ENCODE measurements at regions not wholly inside any gene's neighbourhood (a gene's known extent, or its start where the extent isn't known, plus 50 kb on each side); places are given as distances from the start of the nearest gene placed in this dataset.

GRCh38 chr6:21518317-21518716 lies 75.2 kb upstream of the SOX4 start:
- Histone ChIP-seq H3K36me3 (ENCODE audit: control insufficient read depth, insufficient read depth, low read length) (no peaks in the 10 kb centered on the region), H3K9ac (ENCODE audit: low read depth, low read length) (no peak overlapping the region), H3K27me3 (ENCODE audit: control insufficient read depth, insufficient read depth, low read length) (no peaks in the 10 kb centered on the region), H3K27ac (ENCODE audit: low read depth, low read length) (no peak overlapping the region), H3K9me3 (ENCODE audit: control insufficient read depth, insufficient read depth, low read length) (no peaks in the 10 kb centered on the region), H3K4me3 (ENCODE audit: low read depth, low read length) (no peak overlapping the region), H3K4me1 (ENCODE audit: control insufficient read depth, insufficient read depth, low read length) (peaks cover 11% of the 10 kb centered on the region)

DNA sequence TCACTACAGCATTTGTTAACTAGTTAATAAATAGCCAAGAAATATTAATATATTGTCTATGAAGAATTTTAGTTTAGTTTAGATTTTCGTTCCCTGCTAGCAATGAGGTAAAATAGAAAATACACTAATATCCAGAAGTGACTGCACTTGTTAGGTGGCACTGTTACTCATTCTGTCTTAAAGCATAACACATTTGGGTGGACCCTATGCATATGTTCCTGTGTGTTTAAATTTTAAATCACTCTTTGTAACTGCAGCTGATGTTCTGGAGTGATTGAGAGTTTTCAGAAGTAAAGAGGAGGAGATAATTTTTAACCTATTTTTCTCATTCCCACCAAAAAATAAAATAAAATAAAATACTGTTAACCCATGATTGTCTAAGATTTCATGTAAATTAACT lies 73.9 kb upstream of the SOX4 start:
- no peak overlapping the region for H3K27ac ChIP-seq (ENCODE audit: low read depth, low read length)
- no peak overlapping the region for H3K4me3 ChIP-seq (ENCODE audit: low read depth, low read length)
- no peaks in the 10 kb centered on the region for H3K27me3 ChIP-seq (ENCODE audit: control insufficient read depth, insufficient read depth, low read length)
- H3K4me1 ChIP-seq (ENCODE audit: control insufficient read depth, insufficient read depth, low read length) = peaks cover 11% of the 10 kb centered on the region
- H3K9me3 ChIP-seq (ENCODE audit: control insufficient read depth, insufficient read depth, low read length) = no peaks in the 10 kb centered on the region
- H3K36me3 ChIP-seq (ENCODE audit: control insufficient read depth, insufficient read depth, low read length) = no peaks in the 10 kb centered on the region
- H3K9ac ChIP-seq (ENCODE audit: low read depth, low read length) = no peak overlapping the region

DNA sequence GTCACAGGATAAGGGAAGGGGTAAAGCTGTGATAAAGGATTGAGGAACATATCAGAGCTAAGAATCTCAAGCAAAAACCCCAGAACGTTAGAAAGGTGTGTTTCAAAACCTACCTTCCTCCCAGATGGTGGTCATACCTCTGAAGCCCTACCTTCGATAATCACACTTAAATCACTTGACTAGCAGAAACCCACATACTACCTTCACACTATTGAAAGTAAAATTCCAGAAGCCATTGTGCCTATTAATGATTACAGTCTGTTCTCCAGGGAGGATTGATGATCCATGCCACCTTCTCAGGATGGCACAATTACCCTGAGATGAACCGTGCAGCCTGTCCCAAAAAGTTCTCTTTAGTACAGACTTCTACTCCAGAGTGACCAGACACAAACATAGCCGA lies 72.3 kb upstream of the SOX4 start:
- H3K9ac ChIP-seq (ENCODE audit: low read depth, low read length) = no peak overlapping the region
- no peak overlapping the region for H3K4me3 ChIP-seq (ENCODE audit: low read depth, low read length)
- H3K4me1 ChIP-seq (ENCODE audit: control insufficient read depth, insufficient read depth, low read length) = peaks cover 11% of the 10 kb centered on the region
- H3K36me3 ChIP-seq (ENCODE audit: control insufficient read depth, insufficient read depth, low read length) = no peaks in the 10 kb centered on the region
- no peaks in the 10 kb centered on the region for H3K27me3 ChIP-seq (ENCODE audit: control insufficient read depth, insufficient read depth, low read length)
- H3K9me3 ChIP-seq (ENCODE audit: control insufficient read depth, insufficient read depth, low read length) = no peaks in the 10 kb centered on the region
- no peak overlapping the region for H3K27ac ChIP-seq (ENCODE audit: low read depth, low read length)

- no peak overlapping the region for H3K27ac ChIP-seq (ENCODE audit: low read depth, low read length)
- H3K4me3 ChIP-seq (ENCODE audit: low read depth, low read length) = no peak overlapping the region
- no peaks in the 10 kb centered on the region for H3K27me3 ChIP-seq (ENCODE audit: control insufficient read depth, insufficient read depth, low read length)
Measured at GRCh38 chr6:21522143-21522747, 71.3 kb upstream of the SOX4 start.

GRCh38 chr6:21522797-21523456 lies 70.6 kb upstream of the SOX4 start:
- H3K27me3 ChIP-seq (ENCODE audit: control insufficient read depth, insufficient read depth, low read length) = no peaks in the 10 kb centered on the region
- peaks cover 11% of the 10 kb centered on the region for H3K4me1 ChIP-seq (ENCODE audit: control insufficient read depth, insufficient read depth, low read length)
- H3K27ac ChIP-seq (ENCODE audit: low read depth, low read length) = no peak overlapping the region
- H3K36me3 ChIP-seq (ENCODE audit: control insufficient read depth, insufficient read depth, low read length) = no peaks in the 10 kb centered on the region
- no peak overlapping the region for H3K9ac ChIP-seq (ENCODE audit: low read depth, low read length)
- no peaks in the 10 kb centered on the region for H3K9me3 ChIP-seq (ENCODE audit: control insufficient read depth, insufficient read depth, low read length)
- no peak overlapping the region for H3K4me3 ChIP-seq (ENCODE audit: low read depth, low read length)

More at GRCh38 chr6:21522143-21522747, 71.3 kb upstream of the SOX4 start:
- Histone ChIP-seq H3K36me3 (ENCODE audit: control insufficient read depth, insufficient read depth, low read length) (no peaks in the 10 kb centered on the region), H3K9me3 (ENCODE audit: control insufficient read depth, insufficient read depth, low read length) (no peaks in the 10 kb centered on the region), H3K4me1 (ENCODE audit: control insufficient read depth, insufficient read depth, low read length) (peaks cover 11% of the 10 kb centered on the region), H3K9ac (ENCODE audit: low read depth, low read length) (no peak overlapping the region)

GRCh38 chr6:21523652-21524051 lies 69.9 kb upstream of the SOX4 start:
- Histone ChIP-seq H3K27ac (ENCODE audit: low read depth, low read length) (no peak overlapping the region), H3K9me3 (ENCODE audit: control insufficient read depth, insufficient read depth, low read length) (no peaks in the 10 kb centered on the region), H3K4me1 (ENCODE audit: control insufficient read depth, insufficient read depth, low read length) (peaks cover 11% of the 10 kb centered on the region), H3K36me3 (ENCODE audit: control insufficient read depth, insufficient read depth, low read length) (no peaks in the 10 kb centered on the region), H3K4me3 (ENCODE audit: low read depth, low read length) (no peak overlapping the region), H3K27me3 (ENCODE audit: control insufficient read depth, insufficient read depth, low read length) (no peaks in the 10 kb centered on the region), H3K9ac (ENCODE audit: low read depth, low read length) (0 out of 2 replicates have a peak overlapping the region, but pooled peaks have one; percentile 5)

GRCh38 chr6:21524201-21524600 lies 69.3 kb upstream of the SOX4 start:
- no peaks in the 10 kb centered on the region for H3K9me3 ChIP-seq (ENCODE audit: control insufficient read depth, insufficient read depth, low read length)
- no peak overlapping the region for H3K9ac ChIP-seq (ENCODE audit: low read depth, low read length)
- no peak overlapping the region for H3K27ac ChIP-seq (ENCODE audit: low read depth, low read length)
- H3K4me3 ChIP-seq (ENCODE audit: low read depth, low read length) = no peak overlapping the region
- H3K36me3 ChIP-seq (ENCODE audit: control insufficient read depth, insufficient read depth, low read length) = no peaks in the 10 kb centered on the region
- H3K4me1 ChIP-seq (ENCODE audit: control insufficient read depth, insufficient read depth, low read length) = peaks cover 11% of the 10 kb centered on the region
- H3K27me3 ChIP-seq (ENCODE audit: control insufficient read depth, insufficient read depth, low read length) = no peaks in the 10 kb centered on the region

- H3K27ac ChIP-seq (ENCODE audit: low read depth, low read length) = no peak overlapping the region
Measured at GRCh38 chr6:21526974-21527373, 66.6 kb upstream of the SOX4 start.

GRCh38 chr6:21527731-21528130 lies 65.8 kb upstream of the SOX4 start:
- Histone ChIP-seq H3K27ac (ENCODE audit: low read depth, low read length) (no peak overlapping the region), H3K4me3 (ENCODE audit: low read depth, low read length) (no peak overlapping the region), H3K27me3 (ENCODE audit: control insufficient read depth, insufficient read depth, low read length) (no peaks in the 10 kb centered on the region), H3K36me3 (ENCODE audit: control insufficient read depth, insufficient read depth, low read length) (no peaks in the 10 kb centered on the region), H3K9me3 (ENCODE audit: control insufficient read depth, insufficient read depth, low read length) (no peaks in the 10 kb centered on the region), H3K9ac (ENCODE audit: low read depth, low read length) (no peak overlapping the region), H3K4me1 (ENCODE audit: control insufficient read depth, insufficient read depth, low read length) (no peaks in the 10 kb centered on the region)

More at GRCh38 chr6:21526974-21527373, 66.6 kb upstream of the SOX4 start:
- Histone ChIP-seq H3K9me3 (ENCODE audit: control insufficient read depth, insufficient read depth, low read length) (no peaks in the 10 kb centered on the region), H3K27me3 (ENCODE audit: control insufficient read depth, insufficient read depth, low read length) (no peaks in the 10 kb centered on the region), H3K36me3 (ENCODE audit: control insufficient read depth, insufficient read depth, low read length) (no peaks in the 10 kb centered on the region), H3K4me1 (ENCODE audit: control insufficient read depth, insufficient read depth, low read length) (no peaks in the 10 kb centered on the region), H3K4me3 (ENCODE audit: low read depth, low read length) (no peak overlapping the region), H3K9ac (ENCODE audit: low read depth, low read length) (no peak overlapping the region)

DNA sequence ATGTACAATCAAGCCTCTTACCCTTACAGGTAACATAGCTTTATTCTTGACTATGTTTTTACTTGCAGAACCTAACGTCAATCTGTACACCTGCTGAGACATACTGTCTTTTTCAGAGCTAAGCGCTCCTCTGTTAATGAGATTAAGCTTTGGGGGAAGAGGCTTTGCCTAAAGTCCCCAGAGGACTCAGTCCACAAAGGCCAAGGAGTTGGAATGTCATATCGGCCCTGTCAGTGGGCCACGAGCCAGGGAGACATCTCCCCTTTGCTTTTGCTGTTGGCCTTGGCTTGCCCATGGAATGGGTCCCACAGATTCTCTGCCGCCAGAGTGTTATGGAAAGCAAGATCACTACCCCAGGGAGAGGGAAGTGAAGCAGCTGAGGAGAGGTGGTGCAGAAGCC lies 64.1 kb upstream of the SOX4 start:
- no peak overlapping the region for H3K4me3 ChIP-seq (ENCODE audit: low read depth, low read length)
- no peak overlapping the region for H3K9ac ChIP-seq (ENCODE audit: low read depth, low read length)
- H3K27me3 ChIP-seq (ENCODE audit: control insufficient read depth, insufficient read depth, low read length) = no peaks in the 10 kb centered on the region
- H3K27ac ChIP-seq (ENCODE audit: low read depth, low read length) = no peak overlapping the region
- H3K4me1 ChIP-seq (ENCODE audit: control insufficient read depth, insufficient read depth, low read length) = no peaks in the 10 kb centered on the region
- H3K9me3 ChIP-seq (ENCODE audit: control insufficient read depth, insufficient read depth, low read length) = no peaks in the 10 kb centered on the region
- no peaks in the 10 kb centered on the region for H3K36me3 ChIP-seq (ENCODE audit: control insufficient read depth, insufficient read depth, low read length)

GRCh38 chr6:21531393-21531792 lies 62.2 kb upstream of the SOX4 start:
- Histone ChIP-seq H3K4me1 (ENCODE audit: control insufficient read depth, insufficient read depth, low read length) (no peaks in the 10 kb centered on the region), H3K27ac (ENCODE audit: low read depth, low read length) (no peak overlapping the region), H3K36me3 (ENCODE audit: control insufficient read depth, insufficient read depth, low read length) (no peaks in the 10 kb centered on the region), H3K27me3 (ENCODE audit: control insufficient read depth, insufficient read depth, low read length) (no peaks in the 10 kb centered on the region), H3K9me3 (ENCODE audit: control insufficient read depth, insufficient read depth, low read length) (no peaks in the 10 kb centered on the region), H3K9ac (ENCODE audit: low read depth, low read length) (no peak overlapping the region), H3K4me3 (ENCODE audit: low read depth, low read length) (no peak overlapping the region)

All from HUES48 (cell line).